ENCODE measurements at regions not wholly inside any gene's neighbourhood (a gene's known extent, or its start where the extent isn't known, plus 50 kb on each side); places are given as distances from the start of the nearest gene placed in this dataset.

DNA sequence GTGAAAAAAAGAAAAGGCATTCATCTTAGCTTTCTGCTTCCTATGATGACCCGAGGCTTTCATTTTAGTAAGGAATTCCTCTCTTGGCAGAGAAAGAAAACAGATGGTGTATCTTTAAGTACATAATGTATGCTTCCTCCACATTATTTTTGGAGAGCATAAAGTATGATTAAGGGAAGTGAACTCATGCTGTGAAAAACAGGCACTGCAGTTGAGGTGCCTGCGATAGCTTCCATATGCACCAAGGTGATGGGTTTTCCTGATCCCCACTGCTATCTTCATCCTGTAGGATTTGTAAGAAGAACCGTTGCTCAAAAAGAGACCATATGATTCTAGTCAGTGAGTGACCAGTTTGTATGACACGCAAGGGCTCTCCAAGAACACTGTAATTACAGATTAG lies 411.5 kb upstream of the MCTP2 start:
- TF ChIP-seq, protein P1, sequence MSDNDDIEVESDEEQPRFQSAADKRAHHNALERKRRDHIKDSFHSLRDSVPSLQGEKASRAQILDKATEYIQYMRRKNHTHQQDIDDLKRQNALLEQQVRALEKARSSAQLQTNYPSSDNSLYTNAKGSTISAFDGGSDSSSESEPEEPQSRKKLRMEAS (CRISPR knock-in tag; IDR thresholded peaks at IDR 0.05), result no peak
- TF ChIP-seq SP1 (CRISPR knock-in tag; conservative IDR thresholded peaks at IDR 0.05) (no peak), SMAD3 (CRISPR knock-in tag; IDR thresholded peaks at IDR 0.05; ENCODE audit: borderline replicate concordance) (no peak), FOXJ3 (CRISPR knock-in tag; IDR thresholded peaks at IDR 0.05; ENCODE audit: borderline replicate concordance) (no peak)
- TF ChIP-seq, protein P2, sequence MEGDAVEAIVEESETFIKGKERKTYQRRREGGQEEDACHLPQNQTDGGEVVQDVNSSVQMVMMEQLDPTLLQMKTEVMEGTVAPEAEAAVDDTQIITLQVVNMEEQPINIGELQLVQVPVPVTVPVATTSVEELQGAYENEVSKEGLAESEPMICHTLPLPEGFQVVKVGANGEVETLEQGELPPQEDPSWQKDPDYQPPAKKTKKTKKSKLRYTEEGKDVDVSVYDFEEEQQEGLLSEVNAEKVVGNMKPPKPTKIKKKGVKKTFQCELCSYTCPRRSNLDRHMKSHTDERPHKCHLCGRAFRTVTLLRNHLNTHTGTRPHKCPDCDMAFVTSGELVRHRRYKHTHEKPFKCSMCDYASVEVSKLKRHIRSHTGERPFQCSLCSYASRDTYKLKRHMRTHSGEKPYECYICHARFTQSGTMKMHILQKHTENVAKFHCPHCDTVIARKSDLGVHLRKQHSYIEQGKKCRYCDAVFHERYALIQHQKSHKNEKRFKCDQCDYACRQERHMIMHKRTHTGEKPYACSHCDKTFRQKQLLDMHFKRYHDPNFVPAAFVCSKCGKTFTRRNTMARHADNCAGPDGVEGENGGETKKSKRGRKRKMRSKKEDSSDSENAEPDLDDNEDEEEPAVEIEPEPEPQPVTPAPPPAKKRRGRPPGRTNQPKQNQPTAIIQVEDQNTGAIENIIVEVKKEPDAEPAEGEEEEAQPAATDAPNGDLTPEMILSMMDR (IDR thresholded peaks at IDR 0.05), result no peak
